Progenitor cell of endocrine pancreas (in vitro differentiated cells): ENCODE measurements at regions not wholly inside any gene's neighbourhood (a gene's known extent, or its start where the extent isn't known, plus 50 kb on each side); places are given as distances from the start of the nearest gene placed in this dataset.
"Not testable (repeated sequence)": the region's sequence is repeated elsewhere in the genome, so short reads cannot be mapped to it uniquely, and the experiment has no call there.

Experiments
- DNase-seq: peaks from one replicate; pipeline ENCODE4 v3.0.0; 2021; ENCODE audit warnings: low spot score; ENCODE audit not compliant: unreplicated experiment
- H3K27ac Mint-ChIP-seq: 2 replicates; pipeline ENCODE4 v1.8.0; 2021; ENCODE audit warnings: mild to moderate bottlenecking, moderate library complexity, mixed read lengths
- H3K27me3 Mint-ChIP-seq: 2 replicates; pipeline ENCODE4 v1.8.0; 2021; ENCODE audit warnings: mixed read lengths
- H3K36me3 Mint-ChIP-seq: 2 replicates; pipeline ENCODE4 v1.8.0; 2022; ENCODE audit warnings: mixed read lengths; ENCODE audit not compliant: insufficient read depth
- H3K4me1 Mint-ChIP-seq: 2 replicates; pipeline ENCODE4 v1.8.0; 2021; ENCODE audit warnings: low read depth, mixed read lengths
- H3K4me3 Mint-ChIP-seq: 2 replicates; pipeline ENCODE4 v1.8.0; 2021; ENCODE audit warnings: low read depth, mild to moderate bottlenecking, moderate library complexity, mixed read lengths
- H3K9me3 Mint-ChIP-seq: 2 replicates; pipeline ENCODE4 v1.8.0; 2021; ENCODE audit warnings: low read depth, mixed read lengths
- TF ChIP-seq, protein P1 (sequence below): fragments of 200-600 bp; sonication (generic); IDR thresholded peaks from one replicate; pipeline ENCODE4 v1.5.0; 2021; ENCODE audit warnings: antibody characterized with exemption, mild to moderate bottlenecking; ENCODE audit not compliant: unreplicated experiment

DNA sequence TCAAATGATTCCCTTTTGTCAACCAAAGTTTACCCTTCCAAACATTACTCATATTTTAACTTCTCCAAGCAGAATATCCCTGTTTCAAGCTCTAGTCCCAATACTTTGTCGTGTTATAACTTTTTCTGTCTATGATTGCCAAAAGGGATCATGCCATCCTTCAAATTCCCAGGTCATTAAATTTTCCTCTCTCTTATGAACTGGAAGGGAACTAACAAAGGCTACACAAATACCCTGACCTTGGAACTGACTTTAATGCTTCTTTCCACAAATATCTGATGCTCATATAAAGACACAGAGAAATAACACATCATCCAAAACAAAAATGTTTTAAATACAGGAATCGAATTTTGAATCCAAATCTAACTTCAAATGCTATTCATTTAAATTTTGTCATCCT is 1352.7 kb downstream of the CDH11 start:
- H3K4me1 Mint-ChIP-seq: no peaks in the 10 kb centered on the region
- TF ChIP-seq, protein P1, sequence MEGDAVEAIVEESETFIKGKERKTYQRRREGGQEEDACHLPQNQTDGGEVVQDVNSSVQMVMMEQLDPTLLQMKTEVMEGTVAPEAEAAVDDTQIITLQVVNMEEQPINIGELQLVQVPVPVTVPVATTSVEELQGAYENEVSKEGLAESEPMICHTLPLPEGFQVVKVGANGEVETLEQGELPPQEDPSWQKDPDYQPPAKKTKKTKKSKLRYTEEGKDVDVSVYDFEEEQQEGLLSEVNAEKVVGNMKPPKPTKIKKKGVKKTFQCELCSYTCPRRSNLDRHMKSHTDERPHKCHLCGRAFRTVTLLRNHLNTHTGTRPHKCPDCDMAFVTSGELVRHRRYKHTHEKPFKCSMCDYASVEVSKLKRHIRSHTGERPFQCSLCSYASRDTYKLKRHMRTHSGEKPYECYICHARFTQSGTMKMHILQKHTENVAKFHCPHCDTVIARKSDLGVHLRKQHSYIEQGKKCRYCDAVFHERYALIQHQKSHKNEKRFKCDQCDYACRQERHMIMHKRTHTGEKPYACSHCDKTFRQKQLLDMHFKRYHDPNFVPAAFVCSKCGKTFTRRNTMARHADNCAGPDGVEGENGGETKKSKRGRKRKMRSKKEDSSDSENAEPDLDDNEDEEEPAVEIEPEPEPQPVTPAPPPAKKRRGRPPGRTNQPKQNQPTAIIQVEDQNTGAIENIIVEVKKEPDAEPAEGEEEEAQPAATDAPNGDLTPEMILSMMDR: no peak
- no peaks in the 10 kb centered on the region for H3K27me3 Mint-ChIP-seq

DNA sequence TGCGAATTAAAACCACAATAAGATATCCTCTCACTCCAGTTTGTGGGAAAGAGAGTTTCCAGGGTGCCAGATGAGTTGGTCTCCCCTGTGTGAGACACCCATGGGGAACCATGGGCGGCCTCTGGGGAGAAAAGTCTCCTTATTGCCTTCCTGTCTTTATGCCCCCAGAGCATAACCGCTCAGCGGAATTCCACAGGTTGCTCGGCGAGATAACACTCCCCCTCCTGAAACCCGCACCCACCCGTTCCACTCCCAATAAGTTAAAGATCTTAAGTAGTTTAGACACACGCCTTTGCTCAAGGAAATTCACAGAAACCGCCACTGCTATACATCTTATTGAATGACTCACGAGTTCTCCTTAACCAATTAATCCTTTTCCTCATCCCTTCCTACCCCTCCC is 1361.6 kb downstream of the CDH11 start:
- H3K4me1 Mint-ChIP-seq, H3K36me3 Mint-ChIP-seq, DNase-seq, H3K4me3 Mint-ChIP-seq, H3K27me3 Mint-ChIP-seq, H3K27ac Mint-ChIP-seq: not testable (repeated sequence)
- peaks cover 11% of the 10 kb centered on the region for H3K9me3 Mint-ChIP-seq

More for the DNA sequence above, 1352.7 kb downstream of the CDH11 start:
- H3K4me3 Mint-ChIP-seq: no peak overlapping the region
- peak overlapping the region; percentile 80 for H3K27ac Mint-ChIP-seq
- no peaks in the 10 kb centered on the region for H3K36me3 Mint-ChIP-seq
- H3K9me3 Mint-ChIP-seq: no peaks in the 10 kb centered on the region
- DNase-seq: no peak

DNA sequence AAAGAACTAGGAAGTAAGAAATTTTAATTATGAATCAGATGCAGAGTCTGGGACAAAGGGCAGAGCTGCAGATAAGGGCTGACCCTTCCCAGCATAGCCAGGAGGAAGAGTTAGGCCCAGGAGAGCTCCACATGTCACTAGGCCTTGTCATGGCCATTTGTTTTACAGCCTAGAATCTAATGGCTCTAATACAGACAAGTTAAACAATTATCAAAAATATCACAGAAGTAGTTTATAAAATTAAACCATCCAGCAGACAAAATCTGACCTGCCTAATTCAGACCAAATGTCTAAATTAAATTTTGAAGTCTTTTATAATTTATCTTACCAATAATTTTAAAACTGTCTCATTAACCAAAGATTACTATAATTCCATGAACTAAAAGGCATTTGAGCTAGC is 1369.5 kb downstream of the CDH11 start:
- no peaks in the 10 kb centered on the region for H3K27me3 Mint-ChIP-seq

DNA sequence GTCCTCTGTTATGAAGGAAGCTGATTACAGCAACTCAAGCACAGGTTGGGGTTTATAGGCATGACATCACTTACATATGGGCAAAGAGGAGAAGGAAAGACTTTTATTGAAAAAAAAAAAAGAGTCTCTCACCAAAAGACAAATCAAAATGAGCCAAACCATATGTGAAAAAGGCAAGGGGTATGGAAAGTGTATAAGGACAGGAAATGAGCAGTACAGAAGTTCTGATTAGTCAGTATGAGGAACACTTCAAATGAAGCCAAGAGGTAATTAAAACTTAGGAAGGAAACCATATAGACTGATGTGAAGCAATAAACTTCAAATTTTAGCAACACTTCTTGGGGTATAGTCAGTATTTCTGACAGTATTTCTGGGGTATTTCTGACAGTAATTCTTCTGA is 1372.6 kb downstream of the CDH11 start:
- TF ChIP-seq, protein P1: no peak
- H3K9me3 Mint-ChIP-seq: peaks cover 3% of the 10 kb centered on the region

More for the DNA sequence above, 1369.5 kb downstream of the CDH11 start:
- Mint-ChIP-seq H3K9me3 (peaks cover 6% of the 10 kb centered on the region), H3K27ac (no peak overlapping the region), H3K4me3 (no peak overlapping the region), H3K4me1 (no peaks in the 10 kb centered on the region), H3K36me3 (no peaks in the 10 kb centered on the region)
- TF ChIP-seq, protein P1: no peak
- DNase-seq: no peak

DNA sequence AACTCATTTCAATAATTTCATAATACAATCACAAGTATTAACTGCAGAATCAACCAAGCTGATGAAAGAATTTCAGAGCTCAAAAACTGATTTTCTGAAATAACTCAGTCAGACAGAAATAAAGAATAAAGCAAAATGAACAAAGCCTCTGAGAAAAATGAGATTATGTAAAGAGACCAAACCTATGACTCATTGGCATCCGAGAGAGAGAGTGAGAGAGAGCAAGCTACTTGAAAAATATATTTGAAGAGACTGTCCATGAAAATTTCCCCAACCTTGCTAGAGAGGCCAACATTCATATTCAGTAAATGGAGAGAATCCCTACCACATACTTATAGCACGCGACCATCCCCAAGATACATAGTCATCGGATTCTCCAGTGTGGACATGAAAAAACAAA is 1376.4 kb downstream of the CDH11 start:
- no peaks in the 10 kb centered on the region for H3K4me1 Mint-ChIP-seq
- H3K27me3 Mint-ChIP-seq: no peaks in the 10 kb centered on the region
- no peaks in the 10 kb centered on the region for H3K9me3 Mint-ChIP-seq
- TF ChIP-seq, protein P1: no peak
- H3K4me3 Mint-ChIP-seq: no peak overlapping the region
- no peak overlapping the region for H3K27ac Mint-ChIP-seq
- no peaks in the 10 kb centered on the region for H3K36me3 Mint-ChIP-seq
- no peak for DNase-seq

More for the DNA sequence above, 1372.6 kb downstream of the CDH11 start:
- H3K4me3 Mint-ChIP-seq: no peak overlapping the region
- no peaks in the 10 kb centered on the region for H3K36me3 Mint-ChIP-seq
- H3K4me1 Mint-ChIP-seq: no peaks in the 10 kb centered on the region
- DNase-seq: no peak
- H3K27ac Mint-ChIP-seq: no peak overlapping the region
- no peaks in the 10 kb centered on the region for H3K27me3 Mint-ChIP-seq

DNA sequence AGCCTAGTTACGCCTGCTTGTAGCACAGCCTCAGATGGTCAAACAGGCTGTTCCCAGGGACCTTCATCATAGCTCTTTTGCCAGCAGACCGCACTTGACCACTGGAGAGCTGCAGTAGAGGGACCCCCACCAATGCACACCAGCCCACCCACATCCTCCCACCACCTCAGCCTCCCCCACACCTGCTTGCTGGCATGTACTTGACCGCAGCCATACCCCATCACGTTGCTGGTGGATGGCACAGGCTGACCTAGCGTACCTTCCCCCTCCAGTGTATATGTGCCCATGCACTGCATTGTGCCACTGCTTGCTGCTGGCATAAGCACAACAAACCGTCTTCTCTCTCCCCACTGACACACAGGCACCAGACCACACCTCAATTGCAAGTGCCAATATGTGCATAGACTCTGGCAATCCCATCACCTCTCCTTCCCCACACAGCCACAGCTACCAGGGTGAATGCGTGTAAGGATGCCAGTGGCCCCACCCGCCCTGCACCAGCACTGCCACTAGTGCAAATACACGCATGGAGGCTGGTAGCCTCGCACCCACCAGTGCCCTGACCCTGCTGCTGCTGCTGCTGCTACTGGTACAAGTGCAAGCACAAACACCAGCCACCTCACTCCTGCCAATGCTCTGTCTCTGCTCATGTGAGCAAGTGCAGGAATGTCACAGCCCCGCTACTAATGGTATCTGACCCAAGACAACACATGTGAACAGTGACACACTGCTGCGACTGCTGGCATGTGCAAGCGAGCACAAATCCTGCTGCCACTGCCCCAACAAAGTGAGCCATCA is 1377.6 kb downstream of the CDH11 start:
- TF ChIP-seq, protein P1: no peak
- Mint-ChIP-seq H3K4me1 (no peaks in the 10 kb centered on the region), H3K9me3 (no peaks in the 10 kb centered on the region), H3K36me3 (no peaks in the 10 kb centered on the region), H3K4me3 (no peak overlapping the region), H3K27ac (peak overlapping the region; percentile 34), H3K27me3 (no peaks in the 10 kb centered on the region)
- no peak for DNase-seq
